ENCODE measurements at regions not wholly inside any gene's neighbourhood (a gene's known extent, or its start where the extent isn't known, plus 50 kb on each side); places are given as distances from the start of the nearest gene placed in this dataset.
"Not testable (repeated sequence)": the region's sequence is repeated elsewhere in the genome, so short reads cannot be mapped to it uniquely, and the experiment has no call there.

- no peak for DNase-seq
These were observed 319.0 kb downstream of the ZNF536 start for GRCh38 chr19:30690935-30691818.

GRCh38 chr19:30690525-30690924, 318.3 kb downstream of the ZNF536 start:
- DNase-seq, result no peak

- DNase-seq, result no peak
These were observed 317.3 kb downstream of the ZNF536 start for GRCh38 chr19:30689474-30689873.

GRCh38 chr19:30688696-30689095, 316.5 kb downstream of the ZNF536 start:
- no peak for DNase-seq

- DNase-seq, result no peak
These were observed 314.8 kb downstream of the ZNF536 start for GRCh38 chr19:30686826-30687566.

GRCh38 chr19:30686176-30686820, 314.1 kb downstream of the ZNF536 start:
- no peak for DNase-seq

- DNase-seq, result no peak
These were observed 313.3 kb downstream of the ZNF536 start for GRCh38 chr19:30685426-30686000.

GRCh38 chr19:30684613-30685012, 312.4 kb downstream of the ZNF536 start:
- DNase-seq, result no peak

- peak; percentile 51 for DNase-seq
These were observed 310.9 kb downstream of the ZNF536 start for GRCh38 chr19:30682999-30683536.

GRCh38 chr19:30682146-30682998, 310.2 kb downstream of the ZNF536 start:
- no peak for DNase-seq

GRCh38 chr19:30681162-30682100, 309.2 kb downstream of the ZNF536 start:
- DNase-seq, result no peak

GRCh38 chr19:30680399-30680798, 308.2 kb downstream of the ZNF536 start:
- not testable (repeated sequence) for DNase-seq

- no peak for DNase-seq
These were observed 307.6 kb downstream of the ZNF536 start for GRCh38 chr19:30679789-30680188.

- DNase-seq, result no peak
These were observed 307.0 kb downstream of the ZNF536 start for GRCh38 chr19:30679153-30679702.

GRCh38 chr19:30678168-30678567, 306.0 kb downstream of the ZNF536 start:
- no peak for DNase-seq

GRCh38 chr19:30677702-30678101, 305.5 kb downstream of the ZNF536 start:
- no peak for DNase-seq

- DNase-seq, result no peak
These were observed 305.0 kb downstream of the ZNF536 start for GRCh38 chr19:30676990-30677679.

- no peak for DNase-seq
These were observed 302.9 kb downstream of the ZNF536 start for GRCh38 chr19:30675086-30675485.

- DNase-seq, result no peak
These were observed 302.5 kb downstream of the ZNF536 start for GRCh38 chr19:30674656-30675055.

GRCh38 chr19:30673336-30673735, 301.2 kb downstream of the ZNF536 start:
- DNase-seq, result no peak
